PC-9 (cell line): ENCODE measurements at regions not wholly inside any gene's neighbourhood (a gene's known extent, or its start where the extent isn't known, plus 50 kb on each side); places are given as distances from the start of the nearest gene placed in this dataset.

Experiments
- BruUV-seq: library from RNA; stranded (reverse); fragments of 400-500 nt; replicated peaks from 2 replicates; lab custom pipeline; 2021; lab: Mats Ljungman, UMichigan
- CTCF ChIA-PET: fragments of 300-600 bp; sonication (Branson Sonifier 250); formaldehyde crosslinking; loops from one replicate; lab custom pipeline; 2022; ENCODE audit warnings: antibody characterized with exemption; lab: Charles Lee
- POLR2A ChIA-PET: fragments of 300-600 bp; sonication (Branson Sonifier 250); formaldehyde crosslinking; loops from one replicate; lab custom pipeline; 2022; ENCODE audit warnings: antibody characterized with exemption; ENCODE audit not compliant: unreplicated experiment; lab: Charles Lee
- DNase-seq, 2 experiments: peaks; one replicate each; pipeline versions ENCODE4 v3.0.0 to v3.0.0-alpha.2; 2015 to 2022; ENCODE audit warnings: mixed read lengths in 1 of 2
- H2AFZ ChIP-seq: fragments of 200-600 bp; sonication (generic); 2 replicates; pipeline ENCODE4 v1.8.1; 2017; ENCODE audit warnings: antibody characterized with exemption
- H3F3A ChIP-seq: fragments of 200-600 bp; sonication (generic); 2 replicates; pipeline ENCODE4 v1.8.1; 2017; ENCODE audit warnings: antibody characterized with exemption, mild to moderate bottlenecking, low read depth; ENCODE audit not compliant: insufficient read depth
- H3K27ac ChIP-seq: fragments of 200-600 bp; sonication (generic); 2 replicates; pipeline ENCODE4 v1.6.1; 2016; ENCODE audit warnings: mixed run types
- H3K27me3 ChIP-seq: fragments of 200-600 bp; sonication (generic); 2 replicates; pipeline ENCODE4 v1.6.1; 2016; ENCODE audit warnings: low read depth, mixed run types; ENCODE audit not compliant: insufficient read depth
- H3K36me3 ChIP-seq: fragments of 200-600 bp; sonication (generic); 2 replicates; pipeline ENCODE4 v1.6.1; 2016; ENCODE audit warnings: low read depth, mixed run types
- H3K4me1 ChIP-seq: fragments of 200-600 bp; sonication (generic); replicated peaks from 2 replicates; pipeline ENCODE4 v1.6.1; 2016; ENCODE audit warnings: mixed run types; ENCODE audit not compliant: insufficient read depth
- H3K4me2 ChIP-seq: fragments of 200-600 bp; sonication (generic); 2 replicates; pipeline ENCODE4 v1.6.1; 2017; ENCODE audit warnings: mixed run types
- H3K4me3 ChIP-seq: fragments of 200-600 bp; sonication (generic); 2 replicates; pipeline ENCODE4 v1.6.1; 2016; ENCODE audit warnings: mixed run types
- H3K79me2 ChIP-seq: fragments of 200-600 bp; sonication (generic); 2 replicates; pipeline ENCODE4 v1.6.1; 2017; ENCODE audit warnings: low read depth, mixed run types
- H3K9me2 ChIP-seq: fragments of 200-600 bp; sonication (generic); 2 replicates; pipeline ENCODE4 v1.8.1; 2017; ENCODE audit warnings: mild to moderate bottlenecking; ENCODE audit not compliant: insufficient read depth
- H3K9me3 ChIP-seq: fragments of 200-600 bp; sonication (generic); 2 replicates; pipeline ENCODE4 v1.8.1; 2016; ENCODE audit warnings: low read depth; ENCODE audit not compliant: insufficient read depth
- H4K20me1 ChIP-seq: fragments of 200-600 bp; sonication (generic); 2 replicates; pipeline ENCODE4 v1.8.1; 2017; ENCODE audit not compliant: insufficient read depth
- EZH2 ChIP-seq: fragments of 200-600 bp; sonication (generic); IDR thresholded peaks from 2 replicates; pipeline ENCODE4 v1.8.0; 2017; ENCODE audit warnings: antibody characterized with exemption, low read depth
- intact Hi-C: fragments of 100-400 bp; cut with micrococcal nuclease; formaldehyde crosslinking; loops from one replicate; pipeline ENCODE4 v1.10.0; 2022; ENCODE audit not compliant: unreplicated experiment
- TF ChIP-seq, protein P1 (sequence below): fragments of 200-600 bp; sonication (generic); conservative IDR thresholded peaks from 2 replicates; pipeline ENCODE4 v1.6.1; 2017; ENCODE audit warnings: mixed run types, antibody characterized with exemption, mild to moderate bottlenecking, moderate library complexity

DNA sequence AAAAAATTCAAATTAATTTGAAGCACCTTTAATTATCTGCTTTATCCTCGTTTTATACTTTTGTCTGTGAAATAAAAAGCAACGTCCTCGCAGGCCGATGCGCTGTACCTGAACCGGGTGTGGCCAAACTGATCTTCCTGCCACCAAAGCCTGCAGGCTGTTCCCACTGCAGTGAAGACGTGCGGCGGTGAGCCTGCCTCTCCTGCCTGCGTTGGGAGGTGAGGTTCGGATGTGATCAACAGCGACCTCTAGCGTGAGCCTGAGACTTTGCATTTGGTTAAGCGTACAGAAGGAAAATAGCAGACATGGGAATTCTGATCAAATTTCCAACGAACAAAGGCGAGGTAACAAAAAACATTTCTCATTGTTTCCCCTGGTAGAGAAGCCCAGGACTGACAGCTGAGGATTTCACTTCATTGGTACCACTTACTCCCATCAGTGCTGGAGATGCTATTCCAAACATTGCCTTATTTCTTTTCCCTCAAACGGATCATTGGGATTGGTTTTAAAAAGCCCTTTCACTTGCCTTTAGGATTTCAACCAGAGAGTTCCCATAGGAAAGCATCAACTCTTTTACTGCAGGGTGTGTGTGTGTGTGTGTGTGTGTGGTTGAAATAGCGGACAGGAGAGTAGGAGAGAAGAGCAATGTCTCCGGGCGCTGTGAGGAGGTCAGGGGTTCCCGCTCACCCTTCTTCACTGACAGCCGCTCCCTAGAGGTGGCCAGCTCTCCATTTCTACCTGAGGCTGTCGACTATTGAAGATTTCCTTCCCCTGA, 56.6 kb upstream of the CCN6 start:
- Histone ChIP-seq H3F3A (no peaks in the 10 kb centered on the region), H3K9me3 (no peaks in the 10 kb centered on the region; the same call in 1 of the 2 replicates), H3K4me3 (no peak overlapping the region), H3K4me1 (peaks cover 22% of the 10 kb centered on the region), H3K9me2 (no peaks in the 10 kb centered on the region), H2AFZ (no peak overlapping the region), H3K27ac (no peak overlapping the region), H3K27me3 (no peaks in the 10 kb centered on the region), H3K36me3 (no peaks in the 10 kb centered on the region), H4K20me1 (no peaks in the 10 kb centered on the region), H3K4me2 (peak overlapping the region; percentile 63), H3K79me2 (no peaks in the 10 kb centered on the region)
- ChIA-PET CTCF (no interaction called here), POLR2A (interaction anchor here (0.6 kb wide), 1 partner anchor 46 kb away, joined by 3 read pairs; no protein-coding TSS in a partner anchor)
- TF ChIP-seq, protein P1, sequence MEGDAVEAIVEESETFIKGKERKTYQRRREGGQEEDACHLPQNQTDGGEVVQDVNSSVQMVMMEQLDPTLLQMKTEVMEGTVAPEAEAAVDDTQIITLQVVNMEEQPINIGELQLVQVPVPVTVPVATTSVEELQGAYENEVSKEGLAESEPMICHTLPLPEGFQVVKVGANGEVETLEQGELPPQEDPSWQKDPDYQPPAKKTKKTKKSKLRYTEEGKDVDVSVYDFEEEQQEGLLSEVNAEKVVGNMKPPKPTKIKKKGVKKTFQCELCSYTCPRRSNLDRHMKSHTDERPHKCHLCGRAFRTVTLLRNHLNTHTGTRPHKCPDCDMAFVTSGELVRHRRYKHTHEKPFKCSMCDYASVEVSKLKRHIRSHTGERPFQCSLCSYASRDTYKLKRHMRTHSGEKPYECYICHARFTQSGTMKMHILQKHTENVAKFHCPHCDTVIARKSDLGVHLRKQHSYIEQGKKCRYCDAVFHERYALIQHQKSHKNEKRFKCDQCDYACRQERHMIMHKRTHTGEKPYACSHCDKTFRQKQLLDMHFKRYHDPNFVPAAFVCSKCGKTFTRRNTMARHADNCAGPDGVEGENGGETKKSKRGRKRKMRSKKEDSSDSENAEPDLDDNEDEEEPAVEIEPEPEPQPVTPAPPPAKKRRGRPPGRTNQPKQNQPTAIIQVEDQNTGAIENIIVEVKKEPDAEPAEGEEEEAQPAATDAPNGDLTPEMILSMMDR, result peak; percentile 99
- no peak for TF ChIP-seq EZH2
- peak; percentile 79 to 82 for DNase-seq
- BruUV-seq, result no TSS peak
- intact Hi-C loops, result loop anchor here (1.0 to 5.0 kb wide), 4 partner anchors 46 to 287 kb away; partner anchors contain the start of gene FYN

- H3K4me1 ChIP-seq, result peaks cover 21% of the 10 kb centered on the region
- no peaks in the 10 kb centered on the region for H3K36me3 ChIP-seq
- no peaks in the 10 kb centered on the region for H3K9me2 ChIP-seq
- intact Hi-C loops, result loop anchor here (1.0 to 5.0 kb wide), 4 partner anchors 45 to 288 kb away; partner anchors contain the start of gene FYN
- ChIA-PET CTCF (no interaction called here), POLR2A (no interaction called here)
- H3K9me3 ChIP-seq, result no peaks in the 10 kb centered on the region; the same call in 1 of the 2 replicates
- H2AFZ ChIP-seq, result no peak overlapping the region
- BruUV-seq, result no TSS peak
- no peaks in the 10 kb centered on the region for H3F3A ChIP-seq
- H3K79me2 ChIP-seq, result no peaks in the 10 kb centered on the region
- H3K4me2 ChIP-seq, result no peak overlapping the region
- H4K20me1 ChIP-seq, result no peaks in the 10 kb centered on the region
- no peak overlapping the region for H3K27ac ChIP-seq
- H3K4me3 ChIP-seq, result no peak overlapping the region
- no peak for DNase-seq
- no peak for TF ChIP-seq EZH2
- TF ChIP-seq, protein P1, result no peak
- no peaks in the 10 kb centered on the region for H3K27me3 ChIP-seq
These were observed 56.1 kb upstream of the CCN6 start for GRCh38 chr6:111997853-111998208.

DNA sequence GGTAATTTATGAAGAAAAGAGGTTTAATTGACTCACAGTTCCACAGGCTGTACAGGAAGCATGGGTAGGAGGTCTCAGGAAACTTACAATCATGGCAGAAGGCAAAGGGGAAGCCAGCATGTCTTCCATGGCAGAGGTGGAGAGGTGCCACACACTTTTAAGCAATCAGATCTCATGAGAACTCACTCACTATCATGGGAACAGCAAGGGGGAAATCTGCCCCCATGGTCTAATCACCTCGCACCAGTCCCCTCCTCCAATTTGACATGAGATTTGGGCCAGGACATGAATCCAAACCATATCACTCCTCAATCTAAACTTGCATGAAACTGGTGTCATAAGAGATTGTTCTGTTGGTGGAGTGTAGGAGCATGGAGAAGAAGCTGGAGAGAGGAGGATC, 51.6 kb upstream of the CCN6 start:
- POLR2A ChIA-PET, result no interaction called here
- DNase-seq, result no peak
- H3K4me3 ChIP-seq, result no peak overlapping the region
- no peak overlapping the region for H2AFZ ChIP-seq
- no peaks in the 10 kb centered on the region for H3F3A ChIP-seq
- BruUV-seq, result no TSS peak
- no peaks in the 10 kb centered on the region for H3K4me1 ChIP-seq
- H4K20me1 ChIP-seq, result no peaks in the 10 kb centered on the region
- H3K79me2 ChIP-seq, result no peaks in the 10 kb centered on the region
- H3K9me2 ChIP-seq, result no peaks in the 10 kb centered on the region
- H3K27me3 ChIP-seq, result no peaks in the 10 kb centered on the region
- no peak overlapping the region for H3K4me2 ChIP-seq
- no peaks in the 10 kb centered on the region for H3K9me3 ChIP-seq
- CTCF ChIA-PET, result no interaction called here
- no peaks in the 10 kb centered on the region for H3K36me3 ChIP-seq
- no peak overlapping the region for H3K27ac ChIP-seq
- intact Hi-C loops, result no loop called here
- TF ChIP-seq, protein P1, result no peak
- TF ChIP-seq EZH2, result no peak
